ENCODE measurements at regions not wholly inside any gene's neighbourhood (a gene's known extent, or its start where the extent isn't known, plus 50 kb on each side); places are given as distances from the start of the nearest gene placed in this dataset.

GRCh38 chr6:18629571-18629970 lies 242.4 kb downstream of the RNF144B start:
- no peak for TF ChIP-seq CTCF (IDR thresholded peaks at IDR 0.05)
- TF ChIP-seq ZFX (IDR thresholded peaks at IDR 0.05; ENCODE audit: borderline replicate concordance): no peak
